ENCODE measurements at regions not wholly inside any gene's neighbourhood (a gene's known extent, or its start where the extent isn't known, plus 50 kb on each side); places are given as distances from the start of the nearest gene placed in this dataset.
A peak's percentile ranks its signal among the peaks of the same experiment; 100 is the strongest.

DNA sequence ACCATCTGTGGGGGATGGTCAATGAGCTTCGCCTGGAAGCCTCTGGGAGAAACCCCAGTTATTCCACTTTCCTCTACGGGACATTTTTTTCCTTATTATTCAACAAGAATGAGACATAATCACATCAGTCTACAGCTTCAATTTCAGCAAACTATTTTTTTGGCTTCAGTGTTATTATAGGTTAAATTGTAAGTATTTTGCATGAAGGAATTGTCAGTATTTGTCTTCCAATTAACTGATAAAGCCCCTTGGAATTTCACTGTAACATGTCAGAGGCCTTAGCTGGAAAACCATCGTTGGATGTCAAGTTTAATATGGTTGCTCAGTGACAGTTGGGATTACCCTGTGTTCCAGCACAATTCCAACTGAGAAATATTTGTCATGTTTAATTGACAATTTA is 480.9 kb upstream of the CHST9 start:
- intact Hi-C loops (cut with DNase I), result no loop called here
- DNase-seq (no peak), ATAC-seq (ENCODE audit: poor library complexity) (no peak)

DNA sequence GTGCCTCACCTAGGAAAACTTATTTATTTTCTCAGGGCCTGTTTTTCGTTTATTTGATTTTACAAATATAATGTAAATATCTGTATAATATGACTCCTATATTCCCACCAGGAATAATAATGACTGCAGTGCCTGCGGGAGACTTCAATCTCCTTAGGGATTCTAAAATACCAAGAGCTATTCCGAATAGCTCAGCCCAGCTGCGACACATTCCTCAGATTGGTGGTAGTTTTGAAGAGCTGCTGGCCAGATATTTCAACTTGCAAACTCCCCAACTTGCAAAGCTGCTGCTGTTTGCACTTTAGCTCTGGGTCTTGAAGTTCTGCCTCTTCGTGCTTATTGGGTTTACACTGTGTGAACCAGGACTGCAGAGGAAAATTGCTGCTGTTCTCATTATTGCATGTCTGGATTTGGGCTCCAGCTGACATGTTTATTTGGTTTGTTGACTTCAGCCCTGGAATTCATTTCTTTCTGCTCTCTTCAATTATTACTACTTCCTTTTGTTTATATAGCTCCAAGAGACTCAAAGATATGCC is 480.2 kb upstream of the CHST9 start:
- intact Hi-C loops (cut with DNase I), result no loop called here
- no peak for ATAC-seq (ENCODE audit: poor library complexity)
- DNase-seq, result no peak

DNA sequence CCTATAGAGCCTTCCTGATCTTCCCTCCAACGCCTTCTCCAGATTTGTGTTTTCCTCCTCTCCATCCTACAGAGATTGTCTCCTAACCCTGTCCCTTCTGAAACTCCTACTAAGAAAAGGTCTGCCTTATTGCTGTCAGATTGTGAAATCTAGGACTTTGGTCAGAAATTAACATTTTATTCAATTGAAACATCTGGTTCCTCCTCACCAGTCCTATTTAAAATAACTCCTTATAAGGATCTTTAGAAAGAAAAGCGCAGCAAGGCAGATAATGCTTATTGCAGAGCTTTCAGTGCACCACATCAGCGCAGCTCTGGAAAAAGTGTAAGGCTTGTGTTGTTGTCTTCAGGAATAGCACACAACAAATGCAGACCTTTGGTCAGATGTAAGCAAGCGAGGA is 477.8 kb upstream of the CHST9 start:
- intact Hi-C loops (cut with DNase I), result no loop called here
- no peak for DNase-seq
- ATAC-seq (ENCODE audit: poor library complexity), result no peak

DNA sequence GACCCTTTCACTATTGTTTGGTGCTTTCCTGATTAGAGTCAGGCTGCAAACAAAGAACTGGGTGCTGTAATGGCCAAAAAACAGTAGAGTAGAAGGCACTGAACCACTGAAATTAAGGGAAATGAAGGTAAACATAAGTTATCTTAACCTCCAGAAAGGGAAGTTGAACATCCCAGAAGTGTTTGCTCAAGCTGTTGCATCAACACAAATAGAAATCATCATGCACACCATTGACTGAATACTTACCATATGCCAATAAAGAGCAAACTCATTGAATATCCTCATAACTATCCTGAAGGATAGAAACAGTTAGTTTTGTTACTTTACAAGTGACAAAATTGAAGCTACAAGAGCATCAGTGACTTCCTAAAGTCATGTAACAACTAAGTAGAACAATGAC is 477.4 kb upstream of the CHST9 start:
- ATAC-seq (ENCODE audit: poor library complexity) (no peak), DNase-seq (no peak)
- intact Hi-C loops (cut with DNase I), result no loop called here

DNA sequence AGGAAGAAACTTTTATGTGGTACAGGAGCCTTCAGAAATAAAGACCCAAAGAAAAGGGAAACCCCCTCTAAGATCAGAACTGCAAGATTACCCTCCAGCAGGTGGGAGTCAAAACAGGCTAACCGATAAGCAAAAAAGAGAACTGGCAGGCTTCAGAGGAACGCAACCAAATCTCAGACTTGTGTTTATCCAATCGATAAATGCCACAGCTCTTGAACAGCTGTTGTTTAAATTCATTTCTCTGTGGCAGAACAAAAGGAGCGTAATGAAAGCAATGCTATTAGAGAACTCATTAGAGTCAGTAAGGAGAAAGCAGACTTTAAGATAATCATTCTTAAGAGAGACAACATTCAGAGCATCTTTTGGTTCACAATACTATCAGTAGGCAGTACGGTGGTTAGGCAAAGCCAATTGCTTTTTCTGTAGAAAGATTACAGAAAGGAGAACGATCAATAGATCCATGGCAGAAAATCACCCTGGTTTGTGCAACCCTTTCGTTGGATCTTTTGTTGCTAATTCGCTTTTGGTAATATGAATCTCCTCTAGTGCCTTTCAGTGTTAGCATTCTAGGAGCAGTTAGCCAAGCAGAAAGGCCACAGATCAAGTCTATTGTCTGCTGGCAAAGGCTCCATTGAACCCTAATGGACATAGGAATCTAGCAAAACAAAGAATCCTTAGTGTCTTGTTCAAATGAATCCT is 476.4 kb upstream of the CHST9 start:
- intact Hi-C loops (cut with DNase I), result no loop called here

DNA sequence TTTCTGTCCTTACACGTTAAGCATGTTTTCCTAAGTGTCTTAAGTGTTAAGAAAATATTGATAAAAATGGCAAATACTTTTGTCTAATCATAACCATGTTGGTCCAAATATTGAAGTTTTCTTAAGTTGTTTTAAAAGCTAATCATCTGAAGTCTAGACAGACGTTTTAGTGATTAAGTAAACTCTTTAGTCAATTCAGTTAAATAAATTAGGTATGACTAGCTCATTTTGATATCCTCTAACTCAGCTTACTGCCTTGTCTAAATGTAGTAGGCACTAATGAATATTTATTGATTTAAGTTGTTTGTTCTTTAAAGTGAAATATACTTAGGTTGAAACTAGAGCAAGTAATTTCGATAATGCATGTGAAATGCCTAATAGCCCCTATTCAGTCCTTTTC is 471.8 kb upstream of the CHST9 start:
- intact Hi-C loops (cut with DNase I), result no loop called here
- no peak for ATAC-seq (ENCODE audit: poor library complexity)

More for the DNA sequence above, 476.4 kb upstream of the CHST9 start:
- ATAC-seq (ENCODE audit: poor library complexity) (no peak), DNase-seq (no peak)

DNA sequence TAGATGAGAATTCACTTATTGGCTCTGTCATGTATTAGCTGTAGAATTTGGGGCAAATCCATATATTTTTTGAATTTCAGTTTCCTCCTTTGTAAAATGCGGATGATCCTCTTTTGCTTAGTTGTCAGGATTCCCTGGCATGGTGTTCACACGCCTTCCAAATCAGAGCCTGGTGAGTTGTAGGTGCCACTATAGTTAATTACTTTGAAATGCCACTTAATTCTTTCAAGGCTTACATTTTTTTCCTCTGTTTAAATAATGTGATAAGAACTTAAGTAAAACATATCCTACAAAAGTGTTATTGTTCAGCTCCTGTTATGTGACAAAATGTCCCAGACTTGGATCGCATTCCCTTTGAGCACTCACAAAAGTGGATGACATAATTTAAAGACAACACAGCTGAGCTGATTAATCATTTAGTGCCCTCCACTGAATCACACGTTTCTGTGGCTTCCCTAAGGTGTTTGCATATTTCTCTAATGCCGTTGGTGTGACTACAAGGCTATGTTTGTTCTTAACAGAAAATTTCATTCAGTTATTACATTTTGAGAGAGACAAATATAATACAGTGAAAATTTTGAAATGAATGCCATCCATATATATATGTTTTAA is 471.2 kb upstream of the CHST9 start:
- ATAC-seq (ENCODE audit: poor library complexity), result no peak
- intact Hi-C loops (cut with DNase I), result no loop called here
- DNase-seq, result no peak

More for the DNA sequence above, 471.8 kb upstream of the CHST9 start:
- no peak for DNase-seq

DNA sequence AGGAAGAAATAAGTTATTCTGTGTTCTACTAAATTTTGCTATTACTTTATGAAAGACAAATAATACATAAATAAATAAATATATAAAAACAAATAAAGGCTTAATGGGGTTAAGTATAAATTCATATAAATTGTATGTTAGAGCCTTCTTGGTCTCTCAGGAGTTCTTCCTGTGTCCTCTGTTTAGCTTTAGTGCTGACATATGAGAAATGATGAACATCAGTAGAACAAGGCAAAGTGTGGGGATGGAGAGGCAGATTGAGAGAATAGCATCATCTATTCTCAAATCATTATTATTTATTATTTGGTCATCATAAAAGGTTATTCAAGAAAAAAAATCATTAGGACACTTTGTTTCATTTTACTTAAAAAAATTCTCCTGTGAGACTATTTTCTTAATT is 468.1 kb upstream of the CHST9 start:
- intact Hi-C loops (cut with DNase I), result no loop called here
- no peak for DNase-seq
- ATAC-seq (ENCODE audit: poor library complexity), result no peak

DNA sequence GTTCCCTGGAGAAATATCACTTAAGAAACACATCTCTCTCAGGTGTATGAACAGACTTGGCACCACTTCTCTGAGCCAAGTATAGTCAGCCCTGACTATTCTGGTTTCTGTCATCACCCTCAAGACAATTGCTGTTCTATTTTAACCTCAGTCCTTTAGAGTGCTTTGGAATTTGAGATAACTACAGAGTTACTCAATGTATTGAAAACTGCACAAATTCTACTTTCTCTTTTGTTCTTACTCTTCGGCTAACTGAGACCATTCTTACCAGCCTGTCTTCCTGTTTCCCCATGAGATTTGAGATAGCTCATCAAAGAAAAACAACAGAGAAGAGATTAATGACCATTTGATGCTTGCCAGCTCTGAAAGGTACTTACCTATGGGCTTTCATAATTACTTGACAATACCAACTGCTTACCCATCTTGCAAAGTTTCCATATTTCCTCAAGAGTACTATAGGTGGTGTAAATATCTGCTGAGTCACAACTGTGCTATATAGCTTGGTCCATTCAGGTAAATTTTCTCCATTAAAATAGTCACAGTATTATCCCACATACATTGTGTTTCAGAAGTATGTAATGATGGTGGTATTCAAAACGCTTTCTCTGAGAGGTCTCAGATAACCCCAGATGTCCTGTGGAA is 467.5 kb upstream of the CHST9 start:
- ATAC-seq (ENCODE audit: poor library complexity) (peak; percentile 97), DNase-seq (no peak)
- intact Hi-C loops (cut with DNase I), result no loop called here

DNA sequence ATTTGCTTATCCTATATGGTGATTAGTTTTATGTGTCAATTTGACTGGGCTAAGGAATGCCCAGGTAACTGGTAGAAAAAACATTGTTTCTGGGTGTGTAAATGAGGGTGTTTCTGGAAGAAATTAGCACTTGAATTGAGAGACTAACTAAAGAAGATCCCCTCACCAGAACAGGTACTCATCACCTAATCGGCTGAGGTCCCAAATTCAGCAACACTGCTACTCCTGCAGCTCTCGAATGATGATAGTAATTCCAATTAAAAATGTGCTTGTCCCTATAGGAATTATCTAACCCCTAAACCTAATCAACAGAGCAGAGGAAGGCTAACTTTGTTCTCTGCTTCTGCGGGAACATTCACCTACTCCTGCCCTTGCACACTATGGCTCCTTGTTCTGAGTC is 464.5 kb upstream of the CHST9 start:
- no peak for DNase-seq
- ATAC-seq (ENCODE audit: poor library complexity), result no peak

DNA sequence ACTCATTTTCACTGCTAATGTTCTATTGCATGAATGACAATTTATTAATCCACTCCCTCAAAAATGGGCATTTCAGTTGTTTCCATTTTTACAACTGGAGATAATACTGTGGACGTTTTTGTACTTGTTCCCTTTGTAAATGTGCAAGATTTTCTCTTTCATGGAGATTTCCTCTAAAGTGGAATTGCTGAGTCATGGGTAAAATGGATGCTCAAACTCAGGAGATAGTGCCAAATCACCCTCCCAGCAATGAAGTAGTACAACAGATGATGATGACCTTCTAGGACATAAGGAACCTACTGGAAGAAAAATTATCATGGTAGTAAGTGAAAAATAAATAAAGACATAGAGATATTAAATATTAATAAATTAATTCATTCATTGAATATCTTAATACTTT is 460.8 kb upstream of the CHST9 start:
- intact Hi-C loops (cut with DNase I), result no loop called here
- no peak for ATAC-seq (ENCODE audit: poor library complexity)
- no peak for DNase-seq

More for the DNA sequence above, 464.5 kb upstream of the CHST9 start:
- intact Hi-C loops (cut with DNase I), result no loop called here

DNA sequence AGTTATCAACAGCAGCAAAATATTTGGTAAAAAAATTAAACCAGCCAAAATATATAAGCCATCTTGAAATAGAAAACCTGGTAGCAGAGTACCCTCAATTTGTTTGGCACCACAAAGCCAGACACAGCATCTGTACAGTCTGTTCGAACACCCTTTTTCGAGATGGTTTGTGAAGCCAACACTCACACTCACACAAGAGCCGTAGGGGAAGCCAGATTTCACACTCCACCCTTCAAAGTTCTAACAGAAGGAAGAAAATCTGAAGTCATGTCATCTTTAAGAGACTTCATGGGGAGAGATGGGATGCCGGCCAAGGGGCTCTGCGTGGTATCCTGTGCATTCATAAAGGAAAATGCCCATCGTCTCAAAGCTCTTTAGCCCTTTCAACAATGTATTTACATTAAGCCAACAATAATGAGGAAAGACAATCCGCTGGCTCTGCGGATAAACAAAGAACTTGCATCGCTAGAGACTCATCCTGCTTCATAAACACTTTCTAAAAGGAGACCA is 451.5 kb upstream of the CHST9 start:
- no peak for ATAC-seq (ENCODE audit: poor library complexity)
- intact Hi-C loops (cut with DNase I), result no loop called here
- no peak for DNase-seq

DNA sequence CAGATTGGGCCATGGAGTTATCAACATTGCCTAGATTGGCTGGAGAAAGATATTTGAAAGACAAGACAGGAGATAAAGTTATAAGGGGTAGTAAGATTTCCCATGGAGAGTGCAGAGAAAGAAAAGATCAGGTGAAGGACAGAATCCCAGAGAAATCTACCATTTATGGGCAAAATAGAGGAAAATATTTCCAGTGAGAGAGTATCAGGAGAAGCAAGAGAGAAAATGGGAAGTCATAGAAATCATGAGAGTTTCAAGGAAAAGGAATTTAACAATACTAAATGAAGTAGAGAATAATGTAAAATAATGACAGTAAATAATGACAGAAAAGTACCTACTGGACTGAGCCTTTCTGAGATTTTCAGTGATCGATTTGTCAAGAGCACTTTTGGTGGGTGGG is 447.6 kb upstream of the CHST9 start:
- ATAC-seq (ENCODE audit: poor library complexity) (no peak), DNase-seq (no peak)
- intact Hi-C loops (cut with DNase I), result no loop called here

DNA sequence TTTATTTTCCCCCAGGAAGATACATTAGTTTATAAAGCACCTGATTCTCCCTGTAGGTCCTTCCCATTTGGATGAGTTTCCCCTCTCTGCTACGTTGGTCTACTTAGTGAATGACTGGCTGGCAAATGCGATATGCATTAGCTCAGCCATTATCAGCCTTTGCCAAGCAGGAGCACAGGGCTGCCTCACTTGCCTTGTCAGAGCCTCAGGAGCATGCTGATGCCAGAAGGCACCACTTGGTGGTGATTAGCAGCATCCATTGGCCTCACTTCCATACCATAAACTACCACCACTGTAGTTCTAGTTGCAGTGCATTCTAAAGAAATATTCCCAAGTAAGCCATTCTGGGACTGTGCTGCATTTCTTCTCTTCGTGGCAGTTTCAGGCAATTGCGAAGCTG is 442.8 kb upstream of the CHST9 start:
- ATAC-seq (ENCODE audit: poor library complexity), result no peak
- DNase-seq, result no peak
- intact Hi-C loops (cut with DNase I), result no loop called here

DNA sequence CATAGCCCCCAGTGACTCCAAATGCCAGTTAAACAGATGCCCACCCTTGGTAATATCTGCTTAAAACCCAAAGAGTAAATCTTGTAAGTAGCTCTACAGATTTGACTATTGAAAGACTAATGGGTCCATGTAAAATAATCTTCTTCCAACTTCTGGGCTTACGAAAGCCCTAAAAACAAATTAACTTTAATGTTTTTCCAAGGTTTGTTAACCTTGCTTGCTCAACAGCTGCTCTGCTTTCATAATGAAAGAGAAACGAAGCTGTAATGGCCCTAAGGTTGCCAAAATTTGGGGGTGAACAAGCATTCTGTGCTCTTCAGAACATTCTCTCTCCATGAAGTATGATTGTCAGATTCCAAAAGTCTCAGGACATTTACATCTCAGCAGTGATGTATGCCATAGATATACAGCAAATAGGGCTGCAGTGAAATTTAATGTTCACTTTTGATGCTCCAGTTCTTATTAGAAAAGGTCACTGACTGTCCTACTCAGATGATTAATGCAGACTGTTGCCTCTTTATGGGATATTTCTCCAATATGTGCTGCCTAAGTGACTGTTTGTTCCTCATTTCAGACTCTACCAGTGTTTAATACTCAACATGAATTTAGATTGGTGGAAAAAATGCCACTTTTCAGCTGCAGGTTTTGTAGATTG is 436.3 kb upstream of the CHST9 start:
- DNase-seq (no peak), ATAC-seq (ENCODE audit: poor library complexity) (no peak)
- intact Hi-C loops (cut with DNase I), result no loop called here

DNA sequence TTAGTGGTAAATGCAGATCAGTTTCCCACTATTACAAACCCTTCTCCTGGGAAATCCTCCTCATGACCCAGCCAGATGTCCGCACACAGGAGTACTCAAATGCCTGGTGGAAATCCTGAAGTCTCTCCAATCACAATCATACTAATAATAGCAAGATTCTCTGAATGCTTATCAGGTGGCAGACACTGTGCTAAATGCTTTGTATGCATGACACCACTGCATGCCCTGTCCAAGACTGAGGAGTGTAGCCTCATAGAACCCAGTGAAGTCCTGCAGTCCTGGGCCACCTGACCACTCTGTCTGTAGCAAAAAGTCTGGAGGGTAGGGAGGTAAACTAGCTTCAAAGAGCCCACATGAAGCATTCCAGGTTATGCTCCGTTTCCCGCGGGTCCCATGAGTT is 434.8 kb upstream of the CHST9 start:
- ATAC-seq (ENCODE audit: poor library complexity) (peak; percentile 97), DNase-seq (no peak)
- intact Hi-C loops (cut with DNase I), result no loop called here

DNA sequence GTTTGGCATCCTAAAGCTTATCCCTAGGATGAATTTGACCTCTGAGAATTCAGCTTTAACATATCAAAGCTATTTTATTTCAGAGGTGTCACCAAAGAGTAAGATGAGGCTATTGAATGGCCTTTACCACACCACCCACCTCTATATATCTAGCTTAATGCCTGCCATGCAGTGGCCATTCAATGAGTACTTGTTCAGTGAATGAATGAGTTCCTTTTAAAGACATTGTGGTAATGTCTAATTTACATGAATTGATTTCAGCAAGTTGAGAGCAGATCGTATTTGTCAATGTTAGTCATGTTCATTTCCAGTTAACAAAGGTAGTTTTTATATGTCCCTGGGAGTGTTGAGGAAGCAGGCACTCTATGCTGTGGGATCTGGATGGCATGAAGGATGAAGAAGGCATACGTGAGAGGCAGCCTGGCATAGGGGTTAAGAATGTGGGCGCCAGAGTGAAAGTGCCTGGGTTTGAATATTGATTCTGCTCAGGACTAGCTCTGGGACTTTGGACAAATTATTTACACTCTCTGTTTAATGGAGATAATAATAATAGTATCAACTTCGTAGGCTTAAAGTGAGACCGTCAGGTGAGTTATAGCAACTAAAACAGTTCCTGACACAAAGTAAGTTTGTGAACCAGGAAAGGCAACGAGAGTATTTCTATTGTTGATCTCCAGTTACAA is 434.1 kb upstream of the CHST9 start:
- intact Hi-C loops (cut with DNase I), result no loop called here
- DNase-seq (no peak), ATAC-seq (ENCODE audit: poor library complexity) (no peak)

DNA sequence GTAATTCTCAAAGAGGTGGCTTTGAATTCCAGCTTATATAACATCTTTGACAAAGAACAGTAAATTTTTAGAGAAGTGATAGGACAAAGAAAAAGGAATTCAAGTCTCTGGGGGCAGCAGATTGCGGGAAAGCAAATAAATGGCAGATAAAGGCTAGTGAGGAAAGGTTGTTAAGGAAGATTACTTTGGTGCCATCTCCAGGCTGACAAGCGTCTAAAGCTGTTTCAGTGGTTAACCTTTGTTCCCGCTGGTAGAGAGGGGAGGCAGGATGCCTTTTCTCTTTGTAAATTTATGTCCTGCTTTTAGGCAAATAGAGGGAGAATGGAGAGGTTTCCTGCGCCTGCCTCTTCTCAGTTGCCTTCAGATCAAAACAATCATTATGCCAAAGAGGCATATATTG is 431.2 kb upstream of the CHST9 start:
- ATAC-seq (ENCODE audit: poor library complexity), result no peak

More for the DNA sequence above, 431.2 kb upstream of the CHST9 start:
- intact Hi-C loops (cut with DNase I), result no loop called here
- DNase-seq, result no peak
